IMR-90 (cell line): ENCODE measurements at regions not wholly inside any gene's neighbourhood (a gene's known extent, or its start where the extent isn't known, plus 50 kb on each side); places are given as distances from the start of the nearest gene placed in this dataset.

ENCODE experiments used
- ATAC-seq: fragments of 200-7000 bp; cut with Tn5 transposase; 2 replicates; pipeline ENCODE4 v1.9.1; 2020; ENCODE audit warnings: low read depth, mild to moderate bottlenecking, moderate library complexity
- BruUV-seq: library from RNA; stranded (reverse); fragments of 400-500 nt; replicated peaks from 2 replicates; lab custom pipeline; 2021; lab: Mats Ljungman, UMichigan
- CTCF ChIA-PET: fragments of 300-600 bp; formaldehyde crosslinking; extraction: SDS; loops from one replicate; lab custom pipeline; 2021; ENCODE audit warnings: antibody characterized with exemption; lab: Yijun Ruan, JAX
- POLR2A ChIA-PET: fragments of 300-600 bp; sonication (Branson Sonifier 250); formaldehyde crosslinking; loops from one replicate; lab custom pipeline; 2022; ENCODE audit warnings: antibody characterized with exemption; ENCODE audit not compliant: unreplicated experiment; lab: Charles Lee
- DNase-seq: peaks from one replicate; pipeline ENCODE4 v3.0.0; 2013
- H2AFZ ChIP-seq: replicated peaks from 2 replicates; pipeline ENCODE3; 2013; ENCODE audit warnings: low read length, mild to moderate bottlenecking; ENCODE audit not compliant: poor library complexity
- H2AK5ac ChIP-seq: 2 replicates; pipeline ENCODE4 v1.6.1; 2013; ENCODE audit warnings: low read depth, low read length, inconsistent platforms
- H2AK9ac ChIP-seq: replicated peaks from 2 replicates; pipeline ENCODE3; 2013; ENCODE audit warnings: mild to moderate bottlenecking, low read depth, low read length, moderate library complexity; ENCODE audit not compliant: poor library complexity
- H2BK120ac ChIP-seq: 2 replicates; pipeline ENCODE4 v1.6.1; 2013; ENCODE audit warnings: low read depth, low read length, inconsistent platforms
- H2BK15ac ChIP-seq: 3 replicates; pipeline ENCODE4 v1.6.1; 2013; ENCODE audit warnings: low read depth, low read length, inconsistent platforms
- H2BK20ac ChIP-seq: 2 replicates; pipeline ENCODE4 v1.6.1; 2013; ENCODE audit warnings: low read depth, mild to moderate bottlenecking, inconsistent platforms, low read length, moderate library complexity
- H2BK5ac ChIP-seq: 2 replicates; pipeline ENCODE4 v1.6.1; 2013; ENCODE audit warnings: mild to moderate bottlenecking, low read depth, low read length, inconsistent platforms; ENCODE audit not compliant: poor library complexity, severe bottlenecking
- H3K14ac ChIP-seq: replicated peaks from 2 replicates; pipeline ENCODE4 v1.6.1; 2013; ENCODE audit warnings: low read depth, low read length, inconsistent platforms
- H3K18ac ChIP-seq: 2 replicates; pipeline ENCODE4 v1.6.1; 2013; ENCODE audit warnings: low read depth, low read length, control low read depth
- H3K23ac ChIP-seq: 2 replicates; pipeline ENCODE4 v1.6.1; 2013; ENCODE audit warnings: low read depth, low read length, inconsistent platforms
- H3K27ac ChIP-seq: 2 replicates; pipeline ENCODE4 v1.5.1; 2013; ENCODE audit warnings: mild to moderate bottlenecking, control low read depth, low read length; ENCODE audit not compliant: insufficient read depth
- H3K27me3 ChIP-seq: 2 replicates; pipeline ENCODE4 v1.6.1; 2013; ENCODE audit warnings: low read length; ENCODE audit not compliant: control insufficient read depth, insufficient read depth
- H3K36me3 ChIP-seq: 2 replicates; pipeline ENCODE4 v1.6.1; 2013; ENCODE audit warnings: low read length, mixed read lengths; ENCODE audit not compliant: control insufficient read depth, insufficient read depth
- H3K4ac ChIP-seq: 2 replicates; pipeline ENCODE4 v1.6.1; 2013; ENCODE audit warnings: low read depth, low read length, inconsistent platforms
- H3K4me1 ChIP-seq: 2 replicates; pipeline ENCODE4 v1.6.1; 2013; ENCODE audit warnings: low read length, mixed read lengths; ENCODE audit not compliant: control insufficient read depth, insufficient read depth
- H3K4me2 ChIP-seq: 2 replicates; pipeline ENCODE4 v1.6.1; 2013; ENCODE audit warnings: low read depth, mild to moderate bottlenecking, control low read depth, low read length, moderate library complexity
- H3K4me3 ChIP-seq: 2 replicates; pipeline ENCODE4 v1.5.1; 2013; ENCODE audit warnings: low read depth, mild to moderate bottlenecking, control low read depth, low read length, moderate library complexity; ENCODE audit not compliant: insufficient read depth
- H3K56ac ChIP-seq: 2 replicates; pipeline ENCODE4 v1.6.1; 2013; ENCODE audit warnings: low read length, inconsistent platforms; ENCODE audit not compliant: insufficient read depth; ENCODE audit errors: extremely low read depth
- H3K79me1 ChIP-seq, 2 experiments: 2 replicates each; pipeline ENCODE4 v1.6.1; 2013; ENCODE audit warnings: low read length in 2 of 2, inconsistent platforms in 1 of 2, low read depth in 1 of 2
- H3K9ac ChIP-seq: 2 replicates; pipeline ENCODE4 v1.6.1; 2013; ENCODE audit warnings: low read depth, low read length, control low read depth
- H3K9me1 ChIP-seq: 2 replicates; pipeline ENCODE4 v1.6.1; 2013; ENCODE audit warnings: low read length, inconsistent platforms; ENCODE audit not compliant: insufficient read depth
- H3K9me3 ChIP-seq: 2 replicates; pipeline ENCODE4 v1.6.1; 2013; ENCODE audit warnings: low read length; ENCODE audit not compliant: control insufficient read depth, insufficient read depth
- H4K20me1 ChIP-seq: 2 replicates; pipeline ENCODE4 v1.6.1; 2013; ENCODE audit warnings: low read length, inconsistent platforms; ENCODE audit not compliant: insufficient read depth
- H4K5ac ChIP-seq: 2 replicates; pipeline ENCODE4 v1.6.1; 2013; ENCODE audit warnings: mild to moderate bottlenecking, low read depth, low read length, control low read depth
- H4K8ac ChIP-seq, 2 experiments: 2 replicates each; pipeline ENCODE4 v1.6.1; 2013; ENCODE audit warnings: low read depth in 2 of 2, low read length in 2 of 2, control low read depth in 1 of 2, inconsistent platforms in 1 of 2
- H4K91ac ChIP-seq: 2 replicates; pipeline ENCODE4 v1.6.1; 2013; ENCODE audit warnings: low read depth, low read length, inconsistent platforms; ENCODE audit not compliant: insufficient read depth
- BHLHE40 ChIP-seq: fragments of 150-350 bp; IDR thresholded peaks from 2 replicates; pipeline ENCODE4 v1.6.1; 2016; ENCODE audit warnings: mild to moderate bottlenecking, low read depth, low read length
- CTCF ChIP-seq: conservative IDR thresholded peaks from 2 replicates; pipeline ENCODE4 v1.5.1; 2012; ENCODE audit warnings: mild to moderate bottlenecking, low read depth, low read length, improper control_type of control experiment
- POLR2A ChIP-seq: IDR thresholded peaks from 2 replicates; pipeline ENCODE4 v1.6.1; 2012; ENCODE audit warnings: mild to moderate bottlenecking, low read depth, low read length
- WGBS, 2 experiments: methylation state at CpG; one replicate each; pipeline versions ENCODE4 v1.1.5 to v1.1.7; 2013; ENCODE audit warnings: missing lambda C conversion rate in 2 of 2; ENCODE audit not compliant: insufficient read length in 1 of 2; ENCODE audit errors: extremely low coverage in 2 of 2; 5-methylcytosine and 5-hydroxymethylcytosine counted together
- dilution Hi-C: fragments of 300-500 bp; cut with HindIII; formaldehyde crosslinking; loops from one replicate; pipeline ENCODE4 v1.14.3; 2018; ENCODE audit warnings: low sequenced_read_pairs; ENCODE audit not compliant: unreplicated experiment
- in situ Hi-C: fragments of 300-500 bp; cut with MboI; formaldehyde crosslinking; loops from 3 replicates; pipeline ENCODE4 v1.14.3; 2019; ENCODE audit warnings: low sequenced_read_pairs, inconsistent platforms, mixed read lengths
- intact Hi-C: fragments of 100-400 bp; cut with micrococcal nuclease; formaldehyde crosslinking; loops from 2 replicates; pipeline ENCODE4 v1.10.0; 2022

GRCh38 chr6:26183581-26184366 is 96.5 kb downstream of the HFE start:
- POLR2A ChIA-PET: interaction anchor here (0.6 to 2.6 kb wide), 7 partner anchors 12 to 140 kb away, joined by 3 to 17 read pairs (median 5); a partner anchor contains a TSS
- H4K20me1 ChIP-seq: no peaks in the 10 kb centered on the region
- TSS peak; percentile 99 for BruUV-seq

More at GRCh38 chr6:26183581-26184366, 96.5 kb downstream of the HFE start:
- dilution Hi-C loops: no loop called here
- intact Hi-C loops: no loop called here
- H3K79me1 ChIP-seq: no peaks in the 10 kb centered on the region
- no peak overlapping the region for H2AK9ac ChIP-seq
- H4K8ac ChIP-seq: 0 out of 4 replicates have a peak overlapping the region, but pooled peaks of 1 of the 2 experiments have one; percentile 1
- H4K5ac ChIP-seq: no peak overlapping the region; the same call in 1 of the 2 replicates
- peak; percentile 92 for DNase-seq
- peak overlapping the region; percentile 29; the same call in 1 of the 2 replicates for H3K56ac ChIP-seq
- peak; percentile 80 for TF ChIP-seq POLR2A
- 0 out of 2 replicates have a peak, but pooled peaks have one; percentile 15 for TF ChIP-seq BHLHE40
- TF ChIP-seq CTCF: no peak
- H3K9ac ChIP-seq: peak overlapping the region; percentile 8; the same call in 1 of the 2 replicates
- H3K4me2 ChIP-seq: peak overlapping the region; percentile 76
- H3K27me3 ChIP-seq: no peaks in the 10 kb centered on the region
- in situ Hi-C loops: loop anchor here (25.0 kb wide), 1 partner anchor 954 kb away; a partner anchor contains a TSS
- no peak overlapping the region for H4K91ac ChIP-seq
- no peak overlapping the region for H2BK20ac ChIP-seq
- H2AK5ac ChIP-seq: no peak overlapping the region
- CTCF ChIA-PET: interaction anchor here (0.8 to 1.4 kb wide), 2 partner anchors 12 to 14 kb away, joined by 3 to 5 read pairs; a partner anchor contains a TSS
- no peaks in the 10 kb centered on the region; the same call in 1 of the 2 replicates for H3K4me1 ChIP-seq
- no peak overlapping the region for H2BK120ac ChIP-seq
- 9% methylated on average over 8 of the region's 36 CpGs; no CpG with 5 or more reads in 1 of the 2 experiments for WGBS, 2 experiments
- ATAC-seq: peak; percentile 93
- peak overlapping the region; percentile 78 for H2BK5ac ChIP-seq
- H3K9me3 ChIP-seq: no peaks in the 10 kb centered on the region
- 0 out of 2 replicates have a peak, but pooled peaks cover 5% of the 10 kb centered on the region for H3K9me1 ChIP-seq
- H3K27ac ChIP-seq: peak overlapping the region; percentile 15; the same call in 1 of the 2 replicates
- H2BK15ac ChIP-seq: no peak overlapping the region; the same call in 2 of the 3 replicates
- peak overlapping the region; percentile 40 for H3K4me3 ChIP-seq
- H3K4ac ChIP-seq: peak overlapping the region; percentile 33; the same call in 1 of the 2 replicates
- no peak overlapping the region; the same call in 1 of the 2 replicates for H3K23ac ChIP-seq
- no peak overlapping the region for H3K18ac ChIP-seq
- peak overlapping the region; percentile 82 for H2AFZ ChIP-seq
- H3K36me3 ChIP-seq: no peaks in the 10 kb centered on the region
- no peak overlapping the region; the same call in 1 of the 2 replicates for H3K14ac ChIP-seq
